ENCODE measurements at regions not wholly inside any gene's neighbourhood (a gene's known extent, or its start where the extent isn't known, plus 50 kb on each side); places are given as distances from the start of the nearest gene placed in this dataset.

DNA sequence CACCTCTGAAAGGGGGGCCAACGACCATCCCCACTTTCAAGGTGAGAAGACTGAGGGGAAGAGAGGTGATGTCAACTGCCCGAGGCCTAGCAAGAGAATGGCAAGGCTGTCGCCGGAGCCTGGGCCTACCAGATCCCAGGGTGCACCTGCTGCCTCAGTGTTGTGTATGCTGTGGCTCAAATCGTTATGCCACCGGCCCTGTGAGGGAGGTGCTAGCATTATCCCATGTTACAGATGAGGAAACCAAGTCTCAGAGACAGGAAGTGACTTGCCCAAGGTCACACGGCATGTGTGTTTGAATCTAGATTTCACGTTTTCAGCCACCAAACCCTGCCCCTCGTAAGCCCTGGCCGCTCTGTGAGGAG lies 152.5 kb downstream of the CEBPB start:
- DNase-seq (ENCODE audit: low read depth), result no peak

GRCh38 chr20:50343490-50344179 lies 153.0 kb downstream of the CEBPB start:
- DNase-seq (ENCODE audit: low read depth), result no peak

GRCh38 chr20:50344232-50345071 lies 153.8 kb downstream of the CEBPB start:
- DNase-seq (ENCODE audit: low read depth), result no peak

DNA sequence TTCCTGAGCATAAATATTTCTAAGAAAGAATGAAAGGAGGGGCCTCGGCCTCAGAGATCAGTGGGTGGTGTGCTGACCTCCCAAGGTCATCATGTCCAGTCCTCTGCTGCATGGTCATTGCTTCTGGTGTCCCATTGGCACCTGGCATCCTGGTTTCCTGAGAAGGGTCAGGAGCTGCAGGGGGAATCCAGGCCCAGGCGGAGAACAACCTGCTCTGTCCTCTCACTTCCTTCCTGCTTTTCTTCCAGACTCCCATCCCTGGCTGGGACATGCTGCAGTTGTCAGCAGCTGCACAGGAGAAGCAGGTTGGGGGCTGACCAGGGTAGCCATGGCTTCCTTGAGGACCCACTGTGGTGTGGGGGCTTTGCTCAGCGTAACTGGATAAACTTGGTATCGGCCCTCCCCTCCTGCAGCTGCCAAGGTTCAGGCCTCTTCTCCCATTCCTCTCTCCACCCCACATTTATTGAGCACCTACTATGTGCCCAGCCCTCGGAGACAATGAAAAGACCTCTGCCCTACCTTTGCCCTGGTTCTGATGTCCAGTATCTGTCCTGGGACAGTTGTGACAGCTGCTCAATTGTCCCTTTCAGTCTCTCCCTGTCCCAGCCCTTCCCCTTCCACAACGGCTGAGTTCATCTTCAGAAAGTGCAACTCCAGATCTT lies 155.2 kb downstream of the CEBPB start:
- no peak for DNase-seq (ENCODE audit: low read depth)

DNA sequence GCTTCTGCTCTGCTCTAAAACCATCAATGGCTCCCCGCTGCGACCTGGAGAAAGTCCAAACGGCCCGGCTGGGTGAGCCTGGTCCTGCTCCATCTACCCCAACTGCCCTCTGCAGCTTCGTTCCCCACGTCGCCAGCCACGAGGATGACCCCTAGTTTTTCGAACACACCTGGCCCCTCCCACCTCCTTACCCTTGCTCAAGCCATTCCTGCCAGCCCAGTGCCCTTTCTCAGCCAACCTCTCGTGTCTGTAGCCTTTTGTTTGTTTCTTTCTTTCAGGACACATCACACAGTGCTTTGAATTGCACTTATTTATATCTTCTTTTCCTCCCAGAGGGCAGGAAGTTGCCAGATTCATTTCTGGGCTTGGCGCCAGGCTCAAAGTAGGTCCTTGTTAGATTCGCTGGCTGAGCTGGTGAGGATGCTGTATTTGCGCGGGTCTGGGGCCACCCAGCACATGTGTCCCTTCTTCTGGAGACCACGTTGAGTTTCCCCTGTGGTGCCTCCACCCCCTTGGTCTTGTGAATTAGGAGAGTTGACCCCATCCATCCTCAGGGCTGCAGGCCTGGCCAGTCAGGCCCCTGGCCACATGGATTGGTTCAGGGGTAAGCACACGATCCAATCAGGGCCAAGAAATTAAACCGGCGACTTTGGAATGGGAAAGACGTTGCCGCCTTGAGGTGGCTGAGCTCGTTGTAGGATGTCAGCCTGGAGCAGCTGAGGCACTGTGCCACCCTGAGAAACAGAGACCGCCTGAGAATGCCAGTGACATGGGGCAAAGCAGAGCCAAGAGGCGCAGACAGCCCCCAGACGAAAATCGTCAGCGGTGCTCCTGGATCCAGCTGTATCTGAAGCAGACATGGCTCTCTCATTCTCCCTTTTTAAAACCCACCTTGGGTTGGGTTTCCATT lies 156.0 kb downstream of the CEBPB start:
- DNase-seq (ENCODE audit: low read depth), result no peak

- no peak for DNase-seq (ENCODE audit: low read depth)
Observed at GRCh38 chr20:50347284-50348063, 156.8 kb downstream of the CEBPB start.

DNA sequence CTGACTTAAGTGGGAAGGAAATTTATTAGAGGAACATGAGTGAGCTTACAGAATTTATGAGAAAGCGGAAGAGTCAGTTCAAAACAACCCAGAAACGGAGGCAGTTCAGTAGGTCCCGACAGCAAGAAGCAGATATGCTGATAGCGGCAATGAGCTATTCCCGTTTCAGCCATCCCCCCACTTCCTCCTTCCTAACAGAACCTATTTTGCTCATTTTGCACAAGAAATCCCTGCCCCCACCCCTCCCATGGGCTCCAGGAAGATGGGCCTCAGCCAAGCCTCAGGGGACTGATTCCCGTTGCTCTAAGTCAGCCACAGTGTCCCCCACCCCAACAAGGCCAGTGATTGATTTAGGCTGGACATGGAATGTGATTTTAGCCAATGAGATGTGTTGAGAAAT lies 157.5 kb downstream of the CEBPB start:
- DNase-seq (ENCODE audit: low read depth), result no peak

DNA sequence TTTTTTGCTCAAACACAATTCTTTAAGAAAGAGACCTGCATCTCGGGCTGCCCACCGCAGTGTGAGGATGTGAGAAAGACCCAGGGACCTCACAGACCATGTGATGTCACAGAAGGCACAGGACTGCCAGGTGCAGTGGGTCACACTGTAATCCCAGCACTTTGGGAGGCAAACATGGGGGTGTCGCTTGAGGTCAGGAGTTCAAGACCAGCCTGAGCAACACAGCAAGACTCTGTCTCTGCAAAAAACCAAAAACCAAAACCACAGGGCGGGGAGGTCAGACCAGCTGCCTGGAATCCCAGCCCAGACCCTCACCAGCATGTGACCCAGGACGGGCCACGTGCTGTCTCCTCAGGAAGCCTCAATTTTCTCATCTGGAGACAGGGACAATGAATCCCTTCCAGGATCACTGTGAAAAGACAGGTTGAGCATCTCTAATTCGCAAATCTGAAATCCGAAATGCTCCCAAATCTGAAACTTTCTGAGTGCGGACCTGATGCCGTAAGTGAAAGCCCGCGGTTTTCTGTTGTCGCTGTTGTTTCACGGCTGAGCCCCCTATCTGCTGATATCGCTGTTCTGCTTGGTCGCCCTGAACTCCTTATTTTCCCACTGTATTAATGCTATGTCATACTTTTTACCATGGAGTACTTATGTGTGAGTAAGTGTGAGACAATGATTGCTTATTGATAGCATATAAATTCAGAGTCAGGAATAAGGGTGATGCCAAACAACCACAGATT lies 159.5 kb upstream of the PTPN1 start:
- DNase-seq (ENCODE audit: low read depth), result no peak

DNA sequence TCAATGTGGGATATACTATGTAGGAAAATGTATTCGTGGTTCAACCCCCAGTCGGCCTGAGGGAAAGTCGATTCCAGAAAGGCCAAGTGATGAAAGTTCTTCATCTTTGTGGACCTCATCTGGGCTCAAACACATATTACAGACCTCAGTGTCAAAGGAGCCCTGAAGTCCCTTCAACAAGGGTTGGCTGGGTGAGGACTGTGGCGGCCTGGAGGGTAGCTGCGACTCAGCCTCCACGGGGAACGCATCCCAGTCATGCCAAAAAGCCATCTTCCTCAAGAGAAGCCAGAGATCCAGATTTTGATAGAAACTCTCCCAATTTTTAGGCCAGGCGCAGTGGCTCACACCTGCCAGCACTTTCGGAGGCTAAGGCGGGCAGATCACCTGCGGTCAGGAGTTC lies 158.6 kb upstream of the PTPN1 start:
- no peak for DNase-seq (ENCODE audit: low read depth)

- DNase-seq (ENCODE audit: low read depth), result no peak
Observed at GRCh38 chr20:50353289-50353961, 156.8 kb upstream of the PTPN1 start.

- no peak for DNase-seq (ENCODE audit: low read depth)
Observed at GRCh38 chr20:50354721-50355589, 155.2 kb upstream of the PTPN1 start.

DNA sequence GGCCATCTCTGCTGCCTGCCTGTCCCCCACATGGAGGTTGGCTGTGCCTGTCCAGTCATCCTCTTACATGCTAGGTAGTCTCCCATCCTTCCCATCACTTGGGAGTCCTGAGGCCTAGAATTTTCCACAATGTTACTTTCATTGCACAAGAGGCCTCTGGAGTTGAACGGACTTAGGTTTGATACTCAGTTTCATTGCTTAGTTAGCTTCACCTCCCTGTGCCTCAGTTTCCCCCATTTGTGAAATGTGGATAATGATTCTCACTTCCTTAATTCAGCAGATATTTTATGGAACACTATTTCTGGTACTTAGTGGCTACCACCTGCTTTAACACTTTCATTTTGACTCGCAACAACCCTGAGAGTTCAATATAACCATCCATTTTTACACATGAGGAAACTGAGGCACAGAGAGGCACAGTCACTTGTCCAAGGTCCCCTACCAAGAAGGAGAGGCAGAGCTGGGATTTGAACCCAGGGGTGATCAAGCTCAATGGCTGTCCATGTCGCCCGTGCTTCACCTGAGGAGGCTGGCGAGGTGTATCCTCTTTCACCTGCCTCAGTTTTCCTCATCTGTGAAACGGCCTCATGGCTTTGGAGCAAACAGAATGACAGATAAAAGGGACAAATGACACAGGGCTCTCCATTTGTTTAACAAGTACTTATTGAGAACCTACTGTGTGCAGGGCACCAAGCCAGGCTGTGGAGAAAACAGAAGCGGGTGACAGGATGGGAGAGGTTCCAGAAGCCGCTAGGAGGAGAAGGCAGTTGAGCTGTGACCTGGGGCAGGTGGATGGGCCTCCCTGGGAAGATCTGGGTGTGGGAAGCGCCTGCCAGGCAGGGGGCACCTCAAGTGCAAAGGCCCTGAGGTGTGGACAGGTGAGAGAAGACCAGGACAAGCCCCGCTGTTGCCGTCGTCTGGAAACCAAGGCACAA lies 154.3 kb upstream of the PTPN1 start:
- DNase-seq (ENCODE audit: low read depth), result no peak

- no peak for DNase-seq (ENCODE audit: low read depth)
Observed at GRCh38 chr20:50356525-50356885, 153.7 kb upstream of the PTPN1 start.

- DNase-seq (ENCODE audit: low read depth), result no peak
Observed at GRCh38 chr20:50356962-50357782, 153.0 kb upstream of the PTPN1 start.

GRCh38 chr20:50357783-50358161 lies 152.4 kb upstream of the PTPN1 start:
- DNase-seq (ENCODE audit: low read depth), result no peak

DNA sequence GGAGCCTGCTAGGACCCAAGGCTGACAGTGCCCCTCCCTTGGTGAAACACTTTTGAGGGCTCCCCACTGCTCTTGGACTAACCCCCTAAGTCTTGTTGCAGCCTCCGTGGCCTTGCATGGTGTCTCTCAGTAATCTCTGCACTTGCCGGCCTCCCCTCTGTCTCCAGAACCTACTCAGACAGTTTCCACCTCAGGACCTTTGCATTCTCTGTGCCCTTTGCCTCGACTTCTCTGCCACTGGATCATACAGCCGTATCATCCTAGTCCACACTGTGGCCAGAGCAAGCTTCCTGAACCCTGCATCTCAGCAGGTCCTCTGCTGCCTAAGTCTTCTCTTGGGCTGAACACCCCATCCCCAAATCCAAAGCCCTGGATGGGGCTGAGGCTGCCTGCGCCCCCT lies 152.0 kb upstream of the PTPN1 start:
- DNase-seq (ENCODE audit: low read depth), result no peak

- no peak for DNase-seq (ENCODE audit: low read depth)
Observed at GRCh38 chr20:50358971-50359370, 151.2 kb upstream of the PTPN1 start.
